Activated T-helper 9 cell treated with anti-CD3 and anti-CD28 coated beads, Interleukin-2, amount 50 U/mL, for 16 hours (primary cell): ENCODE measurements at regions not wholly inside any gene's neighbourhood (a gene's known extent, or its start where the extent isn't known, plus 50 kb on each side); places are given as distances from the start of the nearest gene placed in this dataset.

Experiments used
- DNase-seq: peaks from one replicate; pipeline ENCODE4 v3.0.0-alpha.2; 2020; ENCODE audit warnings: low read depth

- DNase-seq = no peak
Measured at GRCh38 chr5:56588131-56588487, 227.2 kb upstream of the MAP3K1 start.

DNA sequence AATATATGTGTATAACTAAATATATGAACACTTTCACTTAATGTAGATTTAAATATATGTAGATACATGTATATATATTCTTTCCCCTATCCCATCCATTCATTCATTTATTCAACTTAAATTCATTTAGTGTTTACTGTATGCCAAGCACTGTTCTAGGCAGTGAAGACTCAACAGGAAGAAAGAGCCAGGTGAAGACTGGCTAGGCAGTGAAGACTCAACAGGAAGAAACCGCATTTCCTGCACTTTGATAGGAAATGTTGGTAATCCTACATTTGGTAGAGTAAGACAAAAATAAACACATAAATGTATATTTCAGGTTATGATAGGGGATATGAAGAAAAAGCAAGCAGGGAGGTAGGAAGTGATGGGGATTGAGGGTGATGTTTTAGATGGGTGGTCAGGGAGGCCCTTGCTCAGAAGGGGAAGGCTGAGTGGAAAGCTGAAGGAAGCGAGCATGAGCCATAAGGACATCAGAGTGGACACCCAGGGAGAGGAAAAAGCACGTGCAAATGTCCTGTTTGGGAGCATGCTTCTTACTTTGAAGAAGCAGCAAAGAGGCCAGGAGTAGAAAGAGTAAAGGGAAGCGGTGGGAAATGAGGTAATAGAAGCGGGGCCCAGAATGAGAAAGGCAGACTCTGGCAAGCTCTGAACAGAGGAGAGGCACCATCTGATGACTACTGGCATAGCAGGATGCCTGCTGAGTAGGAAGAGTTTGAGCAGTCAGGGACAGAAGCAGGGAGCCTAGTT lies 227.8 kb upstream of the MAP3K1 start:
- no peak for DNase-seq

- no peak for DNase-seq
Measured at GRCh38 chr5:56585999-56586691, 229.2 kb upstream of the MAP3K1 start.

DNA sequence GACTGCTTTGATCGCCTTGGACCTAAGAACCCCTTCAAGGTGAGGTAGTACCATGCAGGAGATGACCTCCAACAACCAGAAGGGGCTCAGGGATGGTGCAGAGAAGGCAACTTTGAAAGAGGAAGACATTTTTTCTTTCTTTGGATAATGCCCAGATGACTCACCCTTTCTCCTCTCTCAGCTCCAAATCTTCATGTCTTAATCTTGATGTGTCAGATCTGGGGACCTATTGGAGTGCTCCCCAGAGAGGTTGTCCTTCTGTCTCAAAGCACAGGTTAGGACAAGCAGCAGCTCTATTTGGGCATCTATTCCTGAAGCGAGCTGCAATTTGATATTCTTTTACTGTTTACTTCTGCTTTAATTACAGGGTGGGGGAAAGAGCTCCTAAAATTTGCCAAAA lies 229.9 kb upstream of the MAP3K1 start:
- DNase-seq = no peak

DNA sequence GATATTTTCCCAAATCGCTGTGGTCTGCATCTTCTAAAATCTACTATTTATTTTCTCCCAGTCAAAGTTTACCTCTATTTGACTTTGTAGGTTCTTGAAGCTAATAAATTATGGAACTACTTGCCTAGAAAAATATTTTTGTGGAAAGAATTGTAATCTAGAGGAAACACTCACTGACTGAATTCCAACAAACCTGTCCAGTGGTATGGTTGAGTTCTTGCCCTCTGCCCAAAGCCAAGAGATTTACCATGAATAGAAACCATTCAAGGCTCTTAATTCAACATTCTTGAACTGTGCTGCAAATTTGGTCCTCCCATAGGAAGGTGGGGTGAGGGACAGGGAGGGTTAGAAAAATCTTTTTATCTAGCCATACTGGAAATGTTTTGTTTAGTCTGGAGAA lies 233.9 kb upstream of the MAP3K1 start:
- no peak for DNase-seq

DNA sequence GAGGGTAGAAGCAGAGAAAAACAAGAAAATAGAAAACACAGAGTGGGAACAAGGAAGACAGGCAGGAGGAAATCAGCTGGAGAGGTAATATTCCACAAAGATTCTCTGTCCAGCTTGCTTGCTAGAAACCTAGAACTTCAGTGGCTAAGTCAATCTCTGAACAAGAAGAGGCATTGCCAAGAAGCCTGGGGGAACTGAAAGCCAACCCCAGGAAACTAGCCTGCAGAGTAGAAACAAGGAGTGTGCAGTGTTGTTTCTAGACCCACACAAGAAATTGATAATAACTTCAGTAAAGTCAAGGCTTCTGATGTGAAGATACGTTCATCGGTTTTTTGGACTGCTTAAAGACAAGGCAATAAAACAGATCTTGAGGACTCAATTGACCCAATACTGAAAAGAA lies 234.5 kb upstream of the MAP3K1 start:
- DNase-seq = no peak

- DNase-seq = no peak
Measured at GRCh38 chr5:56575821-56576220, 239.5 kb upstream of the MAP3K1 start.

DNA sequence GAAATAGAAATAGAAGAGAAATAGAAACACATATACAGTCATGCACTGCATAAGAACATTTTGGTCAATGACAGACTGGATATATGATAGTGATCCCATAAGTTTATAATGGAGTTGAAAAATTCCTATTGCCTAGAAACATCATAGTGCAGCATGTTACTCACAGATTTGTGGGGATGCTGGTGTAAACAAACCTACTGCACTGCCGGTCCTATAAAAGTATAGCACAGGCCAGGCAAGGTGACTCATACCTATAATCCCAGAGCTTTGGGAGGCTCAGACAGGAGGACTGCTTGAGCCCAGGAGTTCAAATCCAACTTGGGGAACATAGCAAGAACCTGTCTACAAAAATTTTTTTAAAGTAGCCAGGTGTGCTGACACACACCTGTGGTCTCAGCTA lies 240.6 kb upstream of the MAP3K1 start:
- no peak for DNase-seq

- DNase-seq = no peak
Measured at GRCh38 chr5:56569566-56569965, 245.8 kb upstream of the MAP3K1 start.

DNA sequence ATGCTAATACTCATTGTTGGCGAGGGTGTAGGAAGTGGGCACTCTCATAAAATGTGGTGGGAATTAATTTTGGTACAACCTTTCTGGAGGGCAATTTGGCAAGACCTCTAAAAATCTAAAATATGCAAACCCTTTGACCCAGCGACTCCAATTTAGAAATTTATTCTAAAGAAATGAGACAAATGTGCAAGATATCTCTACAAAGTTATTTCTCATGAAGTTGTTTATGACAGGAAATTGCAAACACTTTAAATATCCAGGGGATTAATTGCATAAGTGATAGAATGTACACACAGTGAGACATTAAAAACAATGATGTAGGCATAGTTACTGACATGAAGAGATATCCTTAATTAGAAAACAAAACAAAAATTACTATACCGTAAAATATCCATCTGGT lies 246.3 kb upstream of the MAP3K1 start:
- DNase-seq = no peak

GRCh38 chr5:56567278-56567677 lies 248.1 kb upstream of the MAP3K1 start:
- no peak for DNase-seq

GRCh38 chr5:56566374-56567249 lies 248.7 kb upstream of the MAP3K1 start:
- no peak for DNase-seq

GRCh38 chr5:56565644-56566043 lies 249.7 kb upstream of the MAP3K1 start:
- DNase-seq = no peak

DNA sequence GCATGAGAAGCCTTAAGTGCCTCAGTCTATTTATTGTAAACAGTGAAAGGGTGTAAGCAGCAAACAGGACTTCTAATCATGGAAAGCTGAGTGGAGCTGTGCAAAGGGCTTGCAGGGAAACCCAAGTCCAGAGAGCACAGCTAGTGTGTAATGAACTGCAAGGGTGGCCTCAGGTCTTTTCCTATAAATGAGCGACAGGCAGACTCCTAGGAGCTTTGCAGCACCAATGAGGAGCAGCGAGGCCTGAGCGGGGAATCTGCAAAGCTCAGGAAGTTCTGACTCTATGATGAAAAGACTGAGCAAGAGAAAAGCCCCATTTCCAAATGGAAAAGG lies 250.1 kb upstream of the MAP3K1 start:
- DNase-seq = no peak

- no peak for DNase-seq
Measured at GRCh38 chr5:56564541-56565282, 250.6 kb upstream of the MAP3K1 start.

DNA sequence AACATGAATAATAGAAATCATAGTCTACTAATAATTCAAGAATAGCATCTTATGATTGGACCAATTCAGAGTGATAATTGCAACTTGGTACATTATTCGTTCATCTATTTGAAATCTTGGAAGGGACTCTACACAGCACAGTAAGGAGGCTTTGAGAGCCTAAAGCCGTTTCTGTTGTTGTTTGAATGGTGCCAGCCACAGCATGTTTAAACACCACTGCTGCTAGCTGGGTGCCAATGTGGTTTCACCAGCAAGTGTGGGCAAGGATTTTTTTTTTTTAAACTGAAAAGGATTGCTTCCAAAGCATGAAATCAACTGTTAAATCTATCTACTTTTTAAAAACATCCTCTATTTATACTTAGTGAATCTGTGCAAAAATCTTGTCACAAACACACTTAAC lies 253.9 kb upstream of the MAP3K1 start:
- DNase-seq = no peak

DNA sequence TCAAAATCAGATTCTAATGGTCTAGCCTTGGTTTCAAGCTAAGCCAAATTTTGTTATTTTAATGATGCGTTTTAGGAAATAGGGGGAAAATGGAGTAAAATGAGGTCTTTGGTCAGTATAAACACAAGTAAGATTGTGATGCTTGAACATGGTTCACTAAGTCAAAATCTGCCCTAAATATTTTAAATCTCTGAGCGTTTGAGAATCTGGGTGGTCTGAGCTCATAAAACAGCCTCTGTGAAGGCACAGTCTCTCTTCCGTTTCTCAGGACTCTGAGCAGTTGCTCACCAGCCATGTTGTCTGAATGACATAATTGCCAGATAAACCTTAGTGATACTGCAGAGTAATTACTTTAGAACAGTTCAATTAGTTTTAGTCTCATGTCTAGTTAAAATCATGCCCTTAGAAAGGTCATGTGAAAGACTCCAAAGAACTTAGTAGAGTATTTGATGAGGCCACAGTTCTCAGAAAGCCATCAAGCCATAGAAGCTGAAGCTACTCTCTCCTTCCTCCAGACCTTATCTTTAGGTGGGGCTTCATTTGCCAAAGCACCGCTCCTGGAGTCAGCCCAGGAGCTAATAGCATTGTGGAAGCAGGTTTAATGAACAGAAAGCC lies 257.1 kb upstream of the MAP3K1 start:
- no peak for DNase-seq

DNA sequence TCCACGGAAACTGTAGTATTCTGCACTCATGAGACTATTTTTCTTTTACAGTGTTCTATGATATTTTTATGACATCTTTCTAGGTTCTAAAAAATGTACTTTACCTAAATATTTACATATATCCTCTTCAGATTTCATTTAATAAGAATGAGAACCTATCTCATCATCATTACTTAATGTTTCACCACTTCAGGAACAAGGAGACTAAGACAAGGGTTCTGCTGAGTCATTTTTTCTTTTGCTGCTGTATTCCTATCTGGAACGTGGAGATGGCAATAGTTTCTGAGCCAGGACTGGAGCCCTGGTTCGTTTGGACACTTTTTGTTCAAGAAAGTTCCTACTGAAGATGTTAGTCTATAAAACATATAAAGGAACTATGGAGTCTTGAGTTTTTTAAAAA lies 258.2 kb upstream of the MAP3K1 start:
- no peak for DNase-seq

DNA sequence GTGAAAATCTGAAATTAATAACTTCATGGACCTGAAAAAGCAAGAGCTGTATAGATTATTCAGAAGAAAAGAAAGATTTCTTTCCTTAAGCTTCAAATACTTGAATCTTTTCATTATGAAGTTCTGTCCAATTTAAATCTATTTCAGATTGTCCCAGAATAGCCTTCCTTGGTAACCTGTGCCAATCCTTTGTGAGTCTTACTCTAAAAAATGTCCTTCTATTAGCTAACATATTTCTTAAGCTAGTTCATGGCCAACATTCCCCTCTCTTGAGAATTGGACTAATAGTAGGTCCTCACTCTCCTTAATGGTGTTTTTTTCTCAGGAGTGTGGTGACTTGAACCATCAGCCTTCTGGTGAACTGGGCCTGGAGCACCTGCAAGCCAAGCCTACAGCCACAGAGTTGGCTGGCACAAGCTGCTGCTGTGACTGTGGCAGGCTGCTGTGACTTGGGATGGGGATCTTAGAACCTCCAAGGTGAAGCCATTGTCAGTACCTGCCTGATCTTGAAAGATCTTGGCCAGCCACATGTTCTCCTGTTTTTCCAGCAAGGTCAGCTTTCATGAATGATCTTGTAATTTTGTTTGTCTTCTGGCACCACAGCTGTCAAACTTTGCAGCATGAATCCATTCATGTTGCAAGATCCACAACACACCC lies 262.6 kb upstream of the MAP3K1 start:
- no peak for DNase-seq

GRCh38 chr5:56550227-56550626 lies 265.1 kb upstream of the MAP3K1 start:
- DNase-seq = no peak

GRCh38 chr5:56549096-56549886 lies 266.1 kb upstream of the MAP3K1 start:
- DNase-seq = no peak
